Erythroblast (primary cell): ENCODE measurements at regions not wholly inside any gene's neighbourhood (a gene's known extent, or its start where the extent isn't known, plus 50 kb on each side); places are given as distances from the start of the nearest gene placed in this dataset.

Experiments used
- GATA1 ChIP-seq: IDR thresholded peaks from 2 replicates; pipeline ENCODE4 v1.6.1; 2011; ENCODE audit warnings: low read depth, mild to moderate bottlenecking, control low read depth, low read length, moderate library complexity
- POLR2A ChIP-seq: IDR thresholded peaks from 2 replicates; pipeline ENCODE4 v1.6.1; 2011; ENCODE audit warnings: mild to moderate bottlenecking, low read length

- TF ChIP-seq POLR2A (no peak), GATA1 (no peak)
These were observed 150.3 kb upstream of the MMADHC start for GRCh38 chr2:149737896-149738295.
